HK-2 (cell line): ENCODE measurements at regions not wholly inside any gene's neighbourhood (a gene's known extent, or its start where the extent isn't known, plus 50 kb on each side); places are given as distances from the start of the nearest gene placed in this dataset.
"Not testable (repeated sequence)": the region's sequence is repeated elsewhere in the genome, so short reads cannot be mapped to it uniquely, and the experiment has no call there.

Experiments used
- DNase-seq: peaks from one replicate; pipeline ENCODE4 v3.0.0-alpha.2; 2018; ENCODE audit not compliant: unreplicated experiment

DNA sequence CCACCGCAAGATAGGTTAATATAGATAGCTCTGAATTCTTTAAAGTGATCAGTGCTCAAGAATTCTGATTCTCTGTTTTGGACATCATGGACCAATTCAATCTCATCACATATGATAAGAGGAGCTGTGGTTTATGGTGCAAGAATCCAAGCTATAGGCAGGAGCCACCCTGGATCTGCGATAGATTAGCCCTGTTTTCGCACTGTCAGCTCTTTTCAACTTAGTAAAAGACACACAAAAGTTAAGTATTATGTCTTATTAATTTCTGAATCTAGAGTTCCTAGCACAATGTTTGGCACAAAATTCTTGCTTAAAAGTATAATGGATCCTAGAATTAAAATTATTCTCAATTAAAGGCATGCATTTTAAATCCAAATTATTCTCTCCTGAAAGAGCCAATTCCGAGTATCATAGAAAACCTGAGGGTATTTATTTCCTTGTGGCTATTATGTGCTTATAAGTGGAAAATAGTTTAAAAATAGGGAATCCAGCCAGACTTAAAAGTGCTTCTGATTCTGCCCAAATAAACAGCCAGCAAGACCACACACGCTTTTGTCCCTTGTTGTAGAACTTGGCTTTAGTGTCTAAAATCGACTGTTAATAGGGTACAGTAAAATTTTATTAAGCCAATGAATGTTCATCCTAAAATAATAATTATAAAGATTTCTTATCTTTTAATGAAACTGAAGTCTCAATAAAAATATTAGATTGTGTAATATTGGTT is 184.9 kb upstream of the FLRT2 start:
- no peak for DNase-seq

DNA sequence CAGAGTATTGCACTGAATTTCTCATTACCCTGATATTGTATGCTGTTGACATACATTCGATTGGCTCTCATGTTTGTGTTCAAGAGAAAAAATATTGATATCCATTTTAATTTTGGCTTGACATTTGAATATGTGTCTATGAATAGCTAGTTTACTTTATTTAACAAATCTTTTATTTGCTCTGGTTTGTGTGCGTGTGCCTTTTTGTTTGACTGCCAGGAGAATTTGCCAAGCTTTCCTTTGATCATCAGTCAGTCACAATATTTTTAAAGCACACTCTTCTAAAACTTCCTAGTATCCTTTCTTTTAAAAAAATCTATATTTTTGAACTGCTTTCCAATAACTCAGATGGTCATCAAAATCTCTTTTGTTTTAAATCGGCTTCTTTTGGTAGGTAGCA is 179.3 kb upstream of the FLRT2 start:
- DNase-seq = no peak

- not testable (repeated sequence) for DNase-seq
Measured at GRCh38 chr14:85352588-85352987, 177.4 kb upstream of the FLRT2 start.

DNA sequence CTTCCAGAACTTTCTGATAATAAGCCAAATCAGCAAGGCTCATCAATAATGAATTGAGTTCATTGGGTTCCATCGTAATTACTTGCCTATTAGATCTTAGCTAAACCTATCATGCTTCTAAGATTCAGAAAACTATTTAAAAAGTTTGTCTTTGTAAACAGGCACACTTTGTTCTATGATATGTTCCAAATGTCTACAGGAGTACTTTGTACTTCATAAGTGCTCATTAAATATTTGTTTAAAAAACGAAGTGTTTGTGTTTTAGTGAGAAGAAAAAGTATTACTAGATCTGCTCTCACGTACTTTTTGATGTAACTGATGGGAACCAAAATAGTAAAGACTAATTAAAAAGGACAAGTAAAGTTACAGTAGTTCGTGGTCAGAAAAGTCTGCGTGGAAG is 172.8 kb upstream of the FLRT2 start:
- no peak for DNase-seq

DNA sequence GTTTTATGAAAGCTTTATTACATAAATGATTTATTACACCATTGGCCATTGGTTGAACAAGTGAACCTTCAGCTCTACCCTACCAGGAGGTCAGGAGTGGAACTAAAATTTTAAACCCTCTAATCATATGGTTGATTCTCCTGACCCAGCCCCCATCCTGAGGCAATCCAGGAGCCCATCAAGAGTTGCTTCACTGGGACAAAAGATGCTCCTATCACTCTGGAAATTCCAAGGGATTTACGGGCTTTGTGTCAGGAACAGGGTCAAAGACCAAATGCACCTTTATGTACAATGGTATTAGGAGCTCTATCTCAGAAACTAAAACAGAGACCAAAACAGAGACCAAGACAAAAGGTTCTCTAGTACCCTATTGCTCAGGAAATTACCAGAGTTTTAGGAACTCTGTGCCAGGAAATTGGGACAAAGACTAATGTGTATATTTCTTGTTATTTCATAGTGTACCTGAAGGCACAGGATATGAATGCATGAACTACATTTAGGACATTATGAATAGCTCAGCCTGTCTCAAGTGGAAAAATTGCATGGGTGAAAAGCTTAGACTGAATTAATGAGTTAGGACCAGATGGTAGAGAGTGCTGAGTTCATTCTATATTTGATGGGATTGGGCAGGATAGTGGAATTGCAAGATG is 171.7 kb upstream of the FLRT2 start:
- DNase-seq = no peak

DNA sequence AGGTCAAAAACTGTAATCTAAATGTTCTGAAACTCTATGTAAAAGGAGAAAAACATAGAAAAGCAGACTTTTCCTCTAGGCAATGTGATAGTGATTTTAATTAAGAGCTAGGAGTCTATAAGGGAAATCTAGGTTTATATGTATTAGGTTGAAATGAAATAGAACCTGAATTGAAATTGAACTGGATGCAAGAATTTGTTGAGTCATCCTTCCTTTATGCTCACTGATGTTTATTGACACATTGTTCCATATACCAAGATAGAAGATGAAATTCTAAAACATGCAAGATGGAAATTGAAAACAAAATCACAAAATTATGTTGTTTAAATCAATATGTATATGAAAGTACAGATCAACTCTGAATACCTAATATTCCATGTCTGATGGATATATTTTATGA is 170.4 kb upstream of the FLRT2 start:
- no peak for DNase-seq

- DNase-seq = no peak
Measured at GRCh38 chr14:85363358-85363757, 166.6 kb upstream of the FLRT2 start.

DNA sequence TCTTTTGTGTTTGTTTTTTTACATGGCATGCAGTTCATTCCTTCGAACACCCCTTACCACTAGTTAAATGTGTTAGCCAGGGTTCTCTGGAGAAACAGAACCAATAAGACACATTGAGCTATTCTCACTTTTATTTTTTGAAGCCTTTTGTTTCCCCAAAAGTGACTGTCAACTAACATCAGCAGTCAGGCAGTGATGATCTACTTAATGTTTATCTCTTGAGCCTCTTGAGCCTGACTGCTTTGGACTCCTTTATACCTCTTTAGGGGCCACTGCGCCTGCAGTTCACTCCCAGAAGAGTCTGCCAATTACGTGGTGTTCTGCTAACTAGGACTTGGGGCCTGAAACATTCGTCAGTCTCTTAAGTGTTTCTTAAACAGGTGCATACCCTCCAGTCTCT is 163.7 kb upstream of the FLRT2 start:
- DNase-seq = no peak

DNA sequence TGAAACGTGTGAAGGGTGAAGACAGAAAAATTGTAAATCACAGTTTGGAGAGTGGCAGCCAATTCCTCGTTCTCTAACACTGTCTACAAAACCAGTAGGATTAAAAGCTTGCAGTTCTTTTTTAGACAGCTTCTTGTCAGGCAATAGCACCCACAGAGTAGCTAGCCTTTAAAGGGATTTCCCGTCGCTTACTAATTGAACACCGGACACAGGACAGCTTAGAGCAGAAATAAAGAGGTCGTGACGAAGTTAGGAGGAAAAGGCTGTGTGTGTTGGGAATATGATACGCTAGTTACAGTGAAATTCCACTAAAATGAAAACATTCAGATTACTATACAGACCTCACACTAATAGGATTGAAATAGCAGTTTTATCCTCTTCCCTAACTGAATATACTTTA is 149.1 kb upstream of the FLRT2 start:
- DNase-seq = no peak

DNA sequence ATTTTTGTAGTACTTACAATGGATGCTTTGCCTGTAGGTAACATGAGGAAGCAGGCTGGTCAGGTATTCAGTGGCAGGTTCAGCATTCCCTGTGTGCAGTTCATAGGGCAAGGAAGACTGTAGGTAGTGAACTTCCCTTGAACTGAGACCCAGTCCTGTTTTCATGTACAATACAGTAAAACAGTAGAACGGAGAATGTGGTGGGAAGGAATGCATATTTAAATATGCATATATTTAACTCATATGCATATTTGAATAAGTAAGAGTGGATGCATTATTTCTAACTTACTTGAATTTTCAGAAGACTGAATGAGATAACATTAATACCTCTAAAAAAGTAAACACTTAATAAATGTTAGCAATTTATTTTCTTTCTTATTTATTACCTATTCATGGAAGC is 147.6 kb upstream of the FLRT2 start:
- DNase-seq = no peak

DNA sequence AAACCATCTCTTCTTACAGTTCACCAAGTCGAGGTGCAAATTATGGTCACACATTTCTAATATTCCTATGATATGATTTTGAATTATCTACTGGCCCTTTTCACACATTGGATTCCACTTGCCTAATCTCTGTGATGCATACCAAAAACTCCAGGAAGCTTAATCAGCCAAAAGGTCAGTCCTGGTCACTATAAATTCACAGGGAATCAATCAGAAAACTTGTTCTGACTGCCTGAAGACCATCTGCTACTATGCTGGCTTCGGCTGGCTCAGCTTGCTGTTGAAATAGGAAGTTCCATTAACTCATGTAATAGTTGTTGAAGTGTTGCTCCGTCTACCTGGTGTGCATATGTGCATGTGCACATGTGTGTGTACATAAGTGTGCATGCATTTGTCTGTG is 142.8 kb upstream of the FLRT2 start:
- DNase-seq = no peak

GRCh38 chr14:85390236-85390635 is 139.7 kb upstream of the FLRT2 start:
- no peak for DNase-seq

- DNase-seq = no peak
Measured at GRCh38 chr14:85391455-85391854, 138.5 kb upstream of the FLRT2 start.

DNA sequence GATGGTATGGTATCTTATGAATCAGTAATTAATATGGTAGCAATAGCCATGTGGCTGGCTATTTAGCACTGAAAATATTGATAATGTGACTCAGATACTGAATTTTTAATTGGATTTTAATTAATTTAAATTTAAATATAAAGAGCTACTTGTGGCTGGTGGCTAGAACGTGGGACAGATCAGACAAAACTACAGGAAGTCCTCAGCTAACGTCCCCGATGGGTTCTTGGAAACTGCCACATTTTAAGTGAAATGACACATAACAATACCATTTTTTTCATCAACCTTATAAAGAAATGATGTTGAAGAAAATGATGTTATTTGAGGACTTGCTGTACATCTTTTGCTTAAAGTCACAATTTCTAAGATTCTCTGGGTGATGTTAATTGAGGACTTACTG is 138.1 kb upstream of the FLRT2 start:
- DNase-seq = no peak

DNA sequence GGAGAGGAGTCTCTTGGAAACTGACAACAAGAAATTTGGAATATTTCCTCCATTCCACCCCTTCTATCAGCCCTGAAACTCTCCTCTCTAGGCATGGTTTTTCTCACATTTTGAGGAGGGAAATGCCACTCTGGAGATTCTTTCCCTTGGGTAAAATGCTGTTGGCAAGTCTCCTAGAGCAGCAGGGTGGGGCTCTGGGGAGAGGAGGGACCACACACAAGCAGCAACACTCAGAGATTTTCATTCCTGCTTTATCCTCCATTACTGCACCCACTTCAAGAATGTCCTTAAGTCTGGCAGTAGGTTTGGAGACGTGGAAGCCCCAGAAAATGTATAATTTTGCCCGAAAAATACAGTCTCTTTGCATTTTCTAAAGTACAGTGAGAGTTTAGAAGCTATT is 130.8 kb upstream of the FLRT2 start:
- no peak for DNase-seq

DNA sequence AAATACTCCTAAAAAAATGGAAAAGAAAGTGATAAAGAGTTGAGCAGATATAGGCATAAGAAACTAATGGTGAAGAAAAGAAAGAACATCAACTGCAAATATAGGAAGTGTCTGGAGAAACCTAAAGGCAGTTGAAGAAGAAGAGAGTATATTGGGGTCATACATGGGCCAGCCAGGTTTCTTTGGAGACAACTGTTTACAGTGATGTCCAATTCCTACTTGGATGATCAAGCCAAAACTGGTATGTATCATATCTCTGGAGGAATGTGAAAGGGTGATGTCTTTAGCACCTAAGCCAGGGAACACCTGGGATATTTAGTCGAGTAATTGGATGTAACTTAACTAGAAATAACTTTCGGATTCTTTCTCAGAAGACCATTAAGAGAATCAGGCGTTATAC is 129.3 kb upstream of the FLRT2 start:
- DNase-seq = no peak

DNA sequence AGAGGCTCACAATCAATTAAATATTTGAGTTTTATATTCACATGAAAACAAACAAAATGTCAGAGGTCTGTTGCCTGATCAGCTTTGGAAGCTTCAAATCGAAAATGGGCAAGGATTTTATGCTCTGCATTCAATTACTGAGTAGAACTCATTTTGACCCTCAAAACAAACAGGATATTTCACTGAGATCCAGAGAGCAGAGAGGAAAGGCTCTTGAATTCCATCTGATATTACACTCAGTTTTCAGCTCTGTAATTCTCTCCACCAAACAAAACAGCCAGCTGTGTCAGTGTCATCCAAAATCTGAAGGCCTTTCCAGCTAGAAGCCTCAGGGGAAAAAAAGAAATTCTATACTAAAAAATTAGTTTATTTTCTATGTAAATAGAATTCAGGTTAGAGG is 128.6 kb upstream of the FLRT2 start:
- DNase-seq = no peak

DNA sequence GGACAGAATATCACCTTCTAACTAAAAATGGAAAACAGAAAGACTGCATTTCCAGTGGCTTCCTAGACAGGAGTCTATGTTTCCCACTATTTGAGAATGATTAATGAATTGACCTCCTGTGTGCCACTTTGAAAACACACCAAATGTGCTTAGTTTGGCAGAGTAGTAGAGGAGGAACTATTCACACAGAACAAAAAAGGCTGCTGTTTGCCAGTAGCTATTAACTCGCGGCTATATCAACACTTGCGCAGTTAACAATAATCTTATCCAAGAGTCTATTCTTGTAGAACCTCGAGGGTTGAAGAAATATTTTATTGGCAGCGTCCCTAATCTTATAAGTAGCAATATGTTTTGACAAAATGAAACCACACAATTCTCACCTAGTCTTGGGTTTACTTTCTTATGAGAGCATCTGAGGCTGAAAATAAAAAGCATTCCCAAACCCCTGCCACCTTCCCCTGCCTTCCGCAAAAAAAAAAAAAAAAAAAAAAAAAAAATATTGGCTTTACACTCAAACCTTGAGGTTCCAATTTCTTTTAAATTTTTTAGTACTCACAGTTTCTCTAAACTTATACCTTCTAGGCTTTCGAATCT is 127.3 kb upstream of the FLRT2 start:
- no peak for DNase-seq

DNA sequence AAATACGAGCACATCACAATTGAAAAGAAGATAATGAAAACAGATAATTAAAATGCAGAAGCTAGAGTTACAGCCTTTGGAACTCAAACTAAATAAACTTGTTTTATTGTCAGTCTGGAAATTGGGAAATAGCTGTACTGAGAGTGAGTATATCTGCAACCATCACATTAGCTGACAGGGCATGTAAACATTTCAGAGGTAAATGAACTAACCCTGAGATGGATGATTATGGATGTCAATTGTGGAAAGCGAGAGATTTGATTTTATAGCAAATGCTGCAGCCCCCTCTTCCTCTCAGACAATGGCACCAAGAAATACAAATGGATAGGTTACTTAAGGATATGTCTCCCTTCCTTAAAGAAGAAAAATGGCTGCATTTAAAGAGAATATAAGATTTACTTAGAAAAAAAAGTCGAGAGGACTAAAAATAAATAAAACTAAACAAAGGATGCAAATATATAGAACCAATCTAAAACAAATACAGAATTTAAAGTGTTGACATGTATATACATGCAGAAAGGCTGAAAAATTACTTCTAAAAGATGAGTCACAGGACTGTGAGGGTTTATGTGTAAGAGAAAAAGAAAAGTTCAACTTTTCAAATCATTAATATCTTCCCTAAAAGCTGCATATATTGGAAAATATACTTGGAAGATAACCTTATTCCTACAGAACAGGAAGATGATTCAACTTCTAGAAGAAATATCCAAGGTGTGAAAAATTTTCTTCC is 120.3 kb upstream of the FLRT2 start:
- DNase-seq = no peak

DNA sequence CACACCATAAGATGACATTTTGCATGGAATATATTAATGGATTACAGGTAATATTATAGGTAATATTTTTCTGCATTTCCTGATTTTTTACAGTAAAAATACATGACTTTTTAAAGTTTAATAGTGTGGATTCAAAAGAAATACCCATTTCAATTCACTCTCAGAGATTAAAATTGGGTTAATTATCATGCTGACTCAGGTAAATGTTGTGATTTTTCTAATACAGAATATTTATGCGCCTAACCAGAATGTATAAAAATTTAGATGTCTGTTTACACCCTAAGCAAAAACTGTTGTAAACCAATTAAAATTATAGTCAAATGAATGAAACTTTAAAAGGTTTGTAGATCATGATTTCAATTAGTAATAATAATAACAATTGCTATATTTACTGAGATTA is 117.2 kb upstream of the FLRT2 start:
- DNase-seq = no peak

GRCh38 chr14:85413836-85414526 is 116.0 kb upstream of the FLRT2 start:
- DNase-seq = no peak

DNA sequence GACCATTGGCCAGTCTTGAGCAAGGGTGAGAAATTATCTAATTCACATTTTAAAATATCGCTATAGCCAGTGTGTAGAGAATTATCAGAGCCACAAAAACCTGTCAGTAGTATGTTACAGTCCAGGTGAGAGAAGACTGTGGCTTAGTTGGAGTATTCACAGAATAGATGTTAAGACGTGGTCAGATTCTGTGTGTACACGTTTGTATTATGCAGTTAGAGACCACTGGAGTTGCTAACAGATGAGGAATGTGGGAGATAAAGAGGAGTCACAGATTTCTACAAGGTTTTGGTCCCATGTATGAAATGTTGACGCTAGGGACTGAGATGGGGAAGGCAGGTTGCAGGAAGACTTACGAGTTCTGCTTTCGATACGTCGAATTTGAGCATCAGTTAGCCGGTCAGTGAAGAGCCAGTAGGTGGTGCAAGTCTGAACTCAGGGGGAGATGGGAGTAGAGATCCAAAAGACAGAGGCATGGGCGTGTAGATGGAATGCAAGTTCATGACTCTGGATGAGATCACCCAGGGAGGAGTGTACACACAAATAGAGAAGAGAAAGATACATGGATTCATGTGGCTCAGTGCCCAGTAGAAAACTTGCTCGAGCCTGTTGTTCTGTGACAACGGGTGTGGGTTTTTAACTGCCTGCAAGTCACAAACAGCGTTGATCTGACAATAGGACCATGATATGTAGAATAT is 114.8 kb upstream of the FLRT2 start:
- peak; percentile 49 for DNase-seq
